Peyer's patch (tissue), 4 donors: ENCODE measurements at regions not wholly inside any gene's neighbourhood (a gene's known extent, or its start where the extent isn't known, plus 50 kb on each side); places are given as distances from the start of the nearest gene placed in this dataset.

Experiments
- DNase-seq, 3 donors: peaks; one replicate each; pipeline ENCODE4 v3.0.0-alpha.2; 2017 to 2019
- H3K27ac ChIP-seq, 4 donors: fragments of 200-600 bp; sonication (generic); one replicate each; pipeline ENCODE4 v1.5.1; 2016 to 2019
- H3K27me3 ChIP-seq, 2 donors: fragments of 200-600 bp; sonication (generic); one replicate each; pipeline ENCODE4 v1.5.1; 2019
- H3K36me3 ChIP-seq, 3 donors: fragments of 200-600 bp; sonication (generic); one replicate each; pipeline ENCODE4 v1.5.1; 2016 to 2019
- H3K4me1 ChIP-seq, 4 donors: fragments of 200-600 bp; sonication (generic); one replicate each; pipeline ENCODE4 v1.5.1; 2016 to 2019
- H3K4me3 ChIP-seq, 4 donors: fragments of 200-600 bp; sonication (generic); 1 replicate in 3 of 4; 2 replicates in 1 of 4; pipeline ENCODE4 v1.5.1; 2016 to 2019; ENCODE audit warnings: mild to moderate bottlenecking in 1 of 4
- H3K9me3 ChIP-seq, 4 donors: fragments of 200-600 bp; sonication (generic); one replicate each; pipeline ENCODE4 v1.5.1; 2016 to 2019; ENCODE audit warnings: mild to moderate bottlenecking in 1 of 4
- CTCF ChIP-seq, 6 experiments: fragments of 450-650 bp in 4 of 6; fragments of 200-600 bp in 2 of 6; sonication (generic) in 1 of 6; IDR thresholded peaks; one replicate each; pipeline ENCODE4 v1.5.1; 2017 to 2019; ENCODE audit warnings: antibody characterized with exemption in 6 of 6, mild to moderate bottlenecking in 3 of 6, moderate library complexity in 1 of 6
- POLR2A ChIP-seq, 2 donors: fragments of 450-650 bp; IDR thresholded peaks; one replicate each; pipeline ENCODE4 v1.5.1; 2017; ENCODE audit warnings: antibody characterized with exemption in 2 of 2, mild to moderate bottlenecking in 2 of 2, moderate library complexity in 2 of 2
- small RNA-seq, 2 donors: library from RNA; depleted of rRNA; stranded (forward); fragments of <200 nt; gene quantifications; one replicate each; pipeline ENCODE3, GENCODE V24; 2016

DNA sequence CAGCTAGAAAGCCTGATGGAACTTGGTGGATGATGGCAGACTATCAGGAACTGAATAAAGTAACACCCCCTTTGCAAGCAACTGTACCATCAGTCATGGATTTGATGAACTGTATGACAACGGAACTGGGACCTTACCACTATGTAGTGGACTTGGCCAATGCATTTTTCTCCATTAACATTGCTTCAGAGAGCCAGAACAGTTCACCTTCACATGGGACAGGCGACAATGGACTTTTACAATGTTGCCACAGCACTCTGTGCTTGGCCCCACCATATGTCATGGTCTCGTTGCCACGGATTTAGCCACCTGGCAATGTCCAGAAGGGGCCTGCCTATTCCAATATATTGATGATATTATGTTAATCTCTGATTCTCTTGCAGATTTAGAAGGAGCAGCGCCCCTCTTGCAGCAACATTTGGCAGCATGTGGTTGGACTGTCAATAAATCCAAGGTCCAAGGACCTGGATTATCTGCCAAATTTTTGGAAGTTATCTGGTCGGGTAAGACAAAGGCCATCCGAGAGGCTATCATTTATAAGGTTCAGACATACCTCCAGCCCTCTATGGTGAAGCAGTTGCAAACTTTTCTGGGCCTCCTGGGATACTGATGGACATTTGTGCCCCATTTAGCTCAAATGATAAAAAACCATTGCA, 52.2 kb upstream of the ZC3H15 start:
- H3K27me3 ChIP-seq: no peaks in the 10 kb centered on the region
- TF ChIP-seq POLR2A (IDR thresholded peaks at IDR 0.05) (no peak), CTCF (IDR thresholded peaks at IDR 0.05) (no peak)
- H3K27ac ChIP-seq: no peak overlapping the region
- H3K36me3 ChIP-seq: no peaks in the 10 kb centered on the region
- H3K4me3 ChIP-seq: no peak overlapping the region
- no peaks in the 10 kb centered on the region for H3K9me3 ChIP-seq
- H3K4me1 ChIP-seq: no peaks in the 10 kb centered on the region
- no peak for DNase-seq

Small RNA genes in the stretch of these regions (small RNA-seq; reads per million reads assigned to genes)
- gene AC104058.1: 0 reads per million in 2 donors
